Stomach (tissue), 4 donors: ENCODE measurements at regions not wholly inside any gene's neighbourhood (a gene's known extent, or its start where the extent isn't known, plus 50 kb on each side); places are given as distances from the start of the nearest gene placed in this dataset.

ENCODE experiments used
- EP300 ChIP-seq: sonication (generic); formaldehyde crosslinking; IDR thresholded peaks from one replicate; pipeline ENCODE4 v1.6.1; 2017; ENCODE audit warnings: antibody characterized with exemption
- POLR2A ChIP-seq, 4 donors: fragments of 450-650 bp; IDR thresholded peaks; one replicate each; pipeline ENCODE4 v1.6.1; 2016; ENCODE audit warnings: antibody characterized with exemption in 4 of 4, control low read depth in 2 of 4, mild to moderate bottlenecking in 1 of 4, moderate library complexity in 1 of 4
- POLR2AphosphoS5 ChIP-seq, 3 donors: sonication (generic); formaldehyde crosslinking; IDR thresholded peaks; one replicate each; pipeline ENCODE4 v1.6.1; 2016; ENCODE audit warnings: antibody characterized with exemption in 3 of 3
- TF ChIP-seq, protein P1 (sequence below), 7 experiments: fragments of 450-650 bp in 4 of 7; fragments of 200-600 bp in 3 of 7; sonication (generic) in 3 of 7; IDR thresholded peaks; one replicate each; pipeline ENCODE4 v1.5.1; 2016 to 2019; ENCODE audit warnings: antibody characterized with exemption in 7 of 7, control low read depth in 2 of 7, mild to moderate bottlenecking in 1 of 7

DNA sequence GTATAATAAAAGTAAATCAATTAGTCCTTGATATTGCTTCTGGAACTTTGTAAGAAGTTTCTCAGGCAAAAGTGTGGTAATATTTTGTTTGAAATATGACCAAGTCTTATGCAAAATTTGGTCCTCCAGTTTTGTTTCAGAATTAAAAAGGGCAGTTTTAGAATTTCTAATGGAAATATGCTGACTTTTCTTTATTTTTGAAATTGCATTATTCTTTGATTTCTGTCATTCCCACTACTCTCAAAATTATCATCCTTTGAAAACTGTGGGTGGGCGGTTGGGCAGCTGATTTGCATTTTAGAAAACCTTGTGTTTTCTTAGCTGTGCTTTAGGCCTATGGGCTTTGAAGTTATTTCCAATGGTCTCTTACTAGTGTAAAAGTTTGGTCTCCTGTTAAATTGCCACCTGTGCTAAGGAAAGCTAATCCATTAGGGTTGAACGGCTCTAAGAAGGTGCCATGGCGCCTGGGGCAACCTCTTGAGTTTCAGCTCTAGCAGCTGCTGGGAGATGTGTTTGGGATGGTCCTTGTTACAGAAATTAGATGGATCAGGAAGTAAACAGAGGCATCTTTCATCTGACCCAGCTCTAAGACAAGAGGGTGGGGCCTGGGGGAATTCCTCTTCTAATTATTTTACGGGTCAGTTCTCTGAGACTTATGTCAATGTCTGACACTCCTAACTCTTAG is 880.8 kb upstream of the SLC35B3 start:
- TF ChIP-seq, protein P1, sequence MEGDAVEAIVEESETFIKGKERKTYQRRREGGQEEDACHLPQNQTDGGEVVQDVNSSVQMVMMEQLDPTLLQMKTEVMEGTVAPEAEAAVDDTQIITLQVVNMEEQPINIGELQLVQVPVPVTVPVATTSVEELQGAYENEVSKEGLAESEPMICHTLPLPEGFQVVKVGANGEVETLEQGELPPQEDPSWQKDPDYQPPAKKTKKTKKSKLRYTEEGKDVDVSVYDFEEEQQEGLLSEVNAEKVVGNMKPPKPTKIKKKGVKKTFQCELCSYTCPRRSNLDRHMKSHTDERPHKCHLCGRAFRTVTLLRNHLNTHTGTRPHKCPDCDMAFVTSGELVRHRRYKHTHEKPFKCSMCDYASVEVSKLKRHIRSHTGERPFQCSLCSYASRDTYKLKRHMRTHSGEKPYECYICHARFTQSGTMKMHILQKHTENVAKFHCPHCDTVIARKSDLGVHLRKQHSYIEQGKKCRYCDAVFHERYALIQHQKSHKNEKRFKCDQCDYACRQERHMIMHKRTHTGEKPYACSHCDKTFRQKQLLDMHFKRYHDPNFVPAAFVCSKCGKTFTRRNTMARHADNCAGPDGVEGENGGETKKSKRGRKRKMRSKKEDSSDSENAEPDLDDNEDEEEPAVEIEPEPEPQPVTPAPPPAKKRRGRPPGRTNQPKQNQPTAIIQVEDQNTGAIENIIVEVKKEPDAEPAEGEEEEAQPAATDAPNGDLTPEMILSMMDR (IDR thresholded peaks at IDR 0.05), result no peak
- TF ChIP-seq POLR2A (IDR thresholded peaks at IDR 0.05), result no peak
- TF ChIP-seq EP300, result no peak
- no peak for TF ChIP-seq POLR2AphosphoS5 (IDR thresholded peaks at IDR 0.05)
